IPS-18c (cell line): ENCODE measurements at regions not wholly inside any gene's neighbourhood (a gene's known extent, or its start where the extent isn't known, plus 50 kb on each side); places are given as distances from the start of the nearest gene placed in this dataset.

Experiments used
- H3K4me3 ChIP-seq: 2 replicates; pipeline ENCODE4 v1.7.0; 2013; ENCODE audit warnings: low read depth, mild to moderate bottlenecking, low read length, moderate library complexity; ENCODE audit not compliant: insufficient read depth
- H3K9me3 ChIP-seq: one replicate; pipeline ENCODE4 v1.6.1; 2013; ENCODE audit warnings: mild to moderate bottlenecking, low read length, moderate library complexity; ENCODE audit not compliant: control insufficient read depth, insufficient read depth

GRCh38 chr17:77481476-77482374 lies 341.0 kb downstream of the SEC14L1 start:
- Histone ChIP-seq H3K4me3 (no peak overlapping the region), H3K9me3 (no peaks in the 10 kb centered on the region)

GRCh38 chr17:77482375-77483127 lies 341.8 kb downstream of the SEC14L1 start:
- H3K9me3 ChIP-seq: no peaks in the 10 kb centered on the region
- H3K4me3 ChIP-seq: no peak overlapping the region

DNA sequence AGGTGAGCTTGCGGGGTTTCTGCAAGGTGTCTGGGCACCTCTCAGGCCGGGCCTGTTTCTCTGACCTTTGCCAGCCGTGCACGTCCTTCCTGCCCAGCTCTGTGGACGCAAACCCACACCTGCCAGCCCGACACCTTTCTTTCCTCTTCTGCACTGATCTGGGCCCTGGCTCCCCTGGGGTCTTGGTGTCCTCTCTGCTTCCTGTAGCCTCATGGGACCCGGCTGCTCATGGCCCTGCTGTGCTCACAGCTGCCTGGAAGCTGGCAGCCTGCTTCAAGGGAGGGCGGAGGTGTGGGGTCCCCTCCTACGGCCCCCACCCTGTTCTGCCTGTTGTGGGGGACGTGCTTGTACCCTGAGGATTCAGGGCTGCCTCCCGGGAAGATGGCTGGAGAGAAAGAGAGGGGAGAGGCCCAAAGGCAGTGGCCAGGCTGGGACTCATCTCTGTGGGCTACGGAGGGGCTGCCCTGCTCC lies 342.4 kb downstream of the SEC14L1 start:
- no peaks in the 10 kb centered on the region for H3K9me3 ChIP-seq
- H3K4me3 ChIP-seq: no peak overlapping the region

DNA sequence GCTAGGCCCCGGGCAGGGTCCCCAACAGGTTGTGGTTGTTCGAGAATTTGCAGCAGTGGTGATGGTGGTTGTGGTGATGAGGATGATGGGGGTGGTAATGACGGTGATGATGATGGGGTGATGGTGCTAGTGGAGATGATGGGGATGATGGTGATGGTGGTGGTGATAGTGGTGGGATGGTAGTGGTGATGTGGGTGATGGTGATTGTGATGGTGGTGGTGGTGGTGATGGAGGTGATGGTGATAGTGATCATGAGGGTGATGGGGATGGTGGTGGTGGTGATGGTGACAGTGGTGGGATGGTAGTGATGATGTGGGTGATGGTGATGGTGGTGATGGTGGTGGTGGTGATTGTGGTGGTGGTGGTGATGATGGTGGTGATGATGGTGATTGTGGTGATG lies 343.3 kb downstream of the SEC14L1 start:
- Histone ChIP-seq H3K4me3 (no peak overlapping the region), H3K9me3 (no peaks in the 10 kb centered on the region)

GRCh38 chr17:77485089-77485833 lies 344.5 kb downstream of the SEC14L1 start:
- Histone ChIP-seq H3K4me3 (no peak overlapping the region), H3K9me3 (no peaks in the 10 kb centered on the region)

GRCh38 chr17:77487211-77487629 lies 346.5 kb downstream of the SEC14L1 start:
- Histone ChIP-seq H3K9me3 (no peaks in the 10 kb centered on the region), H3K4me3 (no peak overlapping the region)

- H3K9me3 ChIP-seq: no peaks in the 10 kb centered on the region
- no peak overlapping the region for H3K4me3 ChIP-seq
Observed at GRCh38 chr17:77487677-77488530, 347.1 kb downstream of the SEC14L1 start.

- no peaks in the 10 kb centered on the region for H3K9me3 ChIP-seq
- no peak overlapping the region for H3K4me3 ChIP-seq
Observed at GRCh38 chr17:77488531-77489238, 347.9 kb downstream of the SEC14L1 start.

GRCh38 chr17:77489239-77489892 lies 348.6 kb downstream of the SEC14L1 start:
- Histone ChIP-seq H3K4me3 (no peak overlapping the region), H3K9me3 (no peaks in the 10 kb centered on the region)

DNA sequence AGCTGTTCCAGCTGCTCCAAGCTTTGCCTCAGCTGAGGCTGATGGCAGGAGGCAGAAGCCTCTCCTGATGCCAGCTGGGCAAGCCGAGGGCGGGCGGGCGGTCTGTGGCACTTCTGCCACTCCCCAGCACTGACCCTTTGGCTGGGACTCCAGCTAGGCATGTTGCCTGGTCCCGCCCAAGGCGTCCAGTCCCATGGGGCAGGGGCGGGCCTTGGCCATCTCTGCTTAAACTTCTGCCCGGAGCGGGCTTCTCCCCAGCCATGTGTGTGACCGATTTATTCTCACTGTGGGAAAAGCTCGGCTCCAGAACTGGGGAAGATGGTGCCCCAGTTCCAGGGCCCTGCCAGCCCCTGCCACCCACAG lies 349.1 kb downstream of the SEC14L1 start:
- H3K9me3 ChIP-seq: no peaks in the 10 kb centered on the region

GRCh38 chr17:77490361-77491183 lies 349.8 kb downstream of the SEC14L1 start:
- H3K4me3 ChIP-seq: no peak overlapping the region
- H3K9me3 ChIP-seq: no peaks in the 10 kb centered on the region

More for the DNA sequence above, 349.1 kb downstream of the SEC14L1 start:
- no peak overlapping the region for H3K4me3 ChIP-seq

DNA sequence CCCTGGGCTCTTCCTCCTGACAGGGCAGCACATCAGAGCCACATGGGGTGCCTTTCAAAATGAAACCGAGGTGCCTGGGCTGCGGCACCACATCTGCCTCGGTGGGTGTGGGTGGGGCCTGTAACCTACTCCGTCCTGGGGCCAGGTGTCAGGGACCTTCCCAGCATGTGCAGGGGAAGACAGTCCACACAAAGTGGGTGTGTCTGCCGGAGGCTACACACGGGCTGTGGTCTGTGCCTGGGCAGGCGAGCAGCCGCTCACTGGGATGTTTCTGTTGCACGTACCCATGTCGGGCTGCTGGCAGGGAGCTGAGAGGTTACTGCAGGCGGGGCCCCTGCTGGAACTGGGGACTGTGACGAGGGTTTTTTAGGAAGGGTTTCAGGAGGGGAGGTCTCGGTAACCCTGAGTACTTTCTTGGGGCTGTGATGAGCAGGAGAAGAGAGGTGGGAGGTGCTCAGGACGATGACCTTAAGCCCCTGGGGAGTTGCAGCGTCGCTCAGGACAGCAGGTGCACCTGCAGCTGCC lies 351.2 kb downstream of the SEC14L1 start:
- Histone ChIP-seq H3K4me3 (no peak overlapping the region), H3K9me3 (no peaks in the 10 kb centered on the region)

GRCh38 chr17:77492446-77493237 lies 351.9 kb downstream of the SEC14L1 start:
- Histone ChIP-seq H3K4me3 (no peak overlapping the region), H3K9me3 (no peaks in the 10 kb centered on the region)

DNA sequence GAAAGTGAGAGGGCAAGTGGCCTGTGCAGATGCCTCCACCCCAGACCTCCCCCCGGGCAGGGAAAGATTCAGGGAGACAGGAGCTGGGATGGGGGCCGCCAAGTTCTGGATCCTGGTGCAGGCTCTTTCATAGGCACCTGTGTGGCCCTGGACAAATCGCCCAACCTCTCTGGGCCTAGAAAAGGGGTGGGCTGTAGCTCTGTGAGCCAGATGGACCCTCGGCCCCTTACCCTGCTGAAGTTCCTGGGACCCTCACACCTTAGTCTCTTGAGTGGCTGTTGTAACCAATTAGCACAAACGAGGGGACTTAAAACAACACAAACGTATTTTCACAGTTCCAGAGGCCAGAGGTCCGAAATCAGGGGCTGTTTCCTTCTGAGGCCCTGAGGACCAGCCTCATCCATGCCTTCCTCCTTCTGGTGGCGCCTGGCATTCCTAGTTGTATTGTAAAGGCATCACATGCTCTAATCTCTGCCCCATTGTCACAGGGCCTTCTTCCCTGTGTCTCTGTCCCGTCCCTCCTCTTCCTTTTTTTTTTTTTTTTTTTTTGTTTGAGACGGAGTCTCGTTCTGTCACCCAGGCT lies 352.6 kb downstream of the SEC14L1 start:
- Histone ChIP-seq H3K9me3 (no peaks in the 10 kb centered on the region), H3K4me3 (no peak overlapping the region)
